A549 (cell line): ENCODE measurements at regions not wholly inside any gene's neighbourhood (a gene's known extent, or its start where the extent isn't known, plus 50 kb on each side); places are given as distances from the start of the nearest gene placed in this dataset.

Experiments used
- BHLHE40 ChIP-seq: IDR thresholded peaks from 2 replicates; pipeline ENCODE4 v1.6.1; 2012; ENCODE audit warnings: low read depth, low read length, inconsistent platforms
- CTCF ChIP-seq: fragments of >200 bp; sonication (Bioruptor Twin); formaldehyde crosslinking; IDR thresholded peaks from 3 replicates; pipeline ENCODE4 v1.5.1; 2016
- EP300 ChIP-seq, 2 experiments: fragments of >200 bp; sonication (Bioruptor Twin); formaldehyde crosslinking; IDR thresholded peaks; 2 replicates in 1 of 2; 3 replicates in 1 of 2; pipeline ENCODE4 v1.6.1; 2016 to 2017
- HDAC2 ChIP-seq: fragments of 200-600 bp; sonication (generic); IDR thresholded peaks from 2 replicates; pipeline ENCODE4 v1.6.1; 2016
- KDM5A ChIP-seq: fragments of 200-600 bp; sonication (generic); IDR thresholded peaks from 2 replicates; pipeline ENCODE4 v1.6.1; 2016; ENCODE audit warnings: antibody characterized with exemption, mild to moderate bottlenecking
- MAFK ChIP-seq: fragments of 450-650 bp; IDR thresholded peaks from 2 replicates; pipeline ENCODE4 v1.6.1; 2014; ENCODE audit not compliant: partially characterized antibody
- MAX ChIP-seq: IDR thresholded peaks from 2 replicates; pipeline ENCODE4 v1.6.1; 2012
- NR3C1 ChIP-seq: fragments of >200 bp; sonication (Bioruptor Twin); formaldehyde crosslinking; IDR thresholded peaks from 3 replicates; pipeline ENCODE4 v1.6.1; 2017
- POLR2A ChIP-seq: IDR thresholded peaks from 2 replicates; pipeline ENCODE4 v1.6.1; 2012; ENCODE audit warnings: mild to moderate bottlenecking, low read length

GRCh38 chr3:182050932-182051331 lies 339.2 kb downstream of the SOX2 start:
- TF ChIP-seq HDAC2 (no peak), EP300 (IDR thresholded peaks at IDR 0.05) (no peak), MAFK (no peak), MAX (no peak), CTCF (no peak), NR3C1 (no peak), BHLHE40 (no peak), POLR2A (no peak), KDM5A (no peak)
